HG03432 (cell line): ENCODE measurements at regions not wholly inside any gene's neighbourhood (a gene's known extent, or its start where the extent isn't known, plus 50 kb on each side); places are given as distances from the start of the nearest gene placed in this dataset.

Experiments used
- ATAC-seq: cut with Tn5 transposase; IDR thresholded peaks from one replicate; pipeline ENCODE4 v1.9.1; 2021; ENCODE audit warnings: mild to moderate bottlenecking, moderate library complexity; ENCODE audit not compliant: unreplicated experiment

GRCh38 chr15:88321271-88321670 is 64.7 kb upstream of the NTRK3 start:
- ATAC-seq, result no peak

DNA sequence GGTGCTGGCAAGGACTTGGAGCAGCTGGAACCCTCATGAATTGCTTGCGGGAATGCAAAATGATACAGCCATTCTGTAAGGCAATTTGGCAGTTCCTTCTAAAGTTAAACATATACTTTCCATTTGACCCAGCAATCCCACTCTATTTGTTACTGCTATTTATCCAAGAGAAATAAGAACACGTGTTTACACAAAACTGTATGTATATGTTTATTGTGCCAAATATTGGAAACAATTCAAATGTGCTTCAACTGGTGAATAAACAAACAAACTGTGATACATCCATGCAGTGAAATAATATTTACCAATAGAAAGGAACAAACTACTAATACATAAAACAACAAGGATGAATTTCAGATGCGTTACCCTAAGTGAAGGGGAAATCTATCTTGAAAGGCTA is 60.0 kb upstream of the NTRK3 start:
- ATAC-seq, result no peak

DNA sequence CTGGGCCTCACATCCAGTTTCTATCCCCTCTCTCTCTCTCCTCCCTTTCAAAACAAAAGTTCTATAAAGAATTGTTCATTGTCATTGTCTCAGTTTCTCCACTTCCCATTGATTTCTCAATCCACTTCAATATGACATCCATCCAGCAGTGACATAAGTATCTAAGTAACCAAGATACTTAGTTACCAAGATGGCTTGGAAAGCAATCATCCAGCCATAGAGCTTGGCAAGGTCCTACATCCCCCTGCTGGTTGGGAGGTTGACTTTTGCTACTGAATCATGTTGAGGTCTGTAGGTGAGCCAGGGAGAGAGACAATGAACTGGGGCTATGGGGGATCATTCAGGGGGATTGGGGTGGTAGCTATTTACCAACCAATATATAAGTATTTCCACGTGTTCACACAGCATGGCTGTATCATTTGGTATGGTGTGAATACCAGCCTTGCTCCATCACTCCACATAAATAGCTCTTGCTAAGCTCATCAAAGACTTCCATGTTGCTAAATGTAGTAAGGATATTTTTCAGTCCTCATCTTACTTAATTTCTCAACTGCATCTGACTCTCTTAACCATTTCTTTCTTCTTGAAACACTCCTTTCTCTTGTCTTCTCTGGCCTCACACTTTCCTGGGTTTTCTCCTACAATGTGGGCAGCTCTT is 58.8 kb upstream of the NTRK3 start:
- no peak for ATAC-seq

DNA sequence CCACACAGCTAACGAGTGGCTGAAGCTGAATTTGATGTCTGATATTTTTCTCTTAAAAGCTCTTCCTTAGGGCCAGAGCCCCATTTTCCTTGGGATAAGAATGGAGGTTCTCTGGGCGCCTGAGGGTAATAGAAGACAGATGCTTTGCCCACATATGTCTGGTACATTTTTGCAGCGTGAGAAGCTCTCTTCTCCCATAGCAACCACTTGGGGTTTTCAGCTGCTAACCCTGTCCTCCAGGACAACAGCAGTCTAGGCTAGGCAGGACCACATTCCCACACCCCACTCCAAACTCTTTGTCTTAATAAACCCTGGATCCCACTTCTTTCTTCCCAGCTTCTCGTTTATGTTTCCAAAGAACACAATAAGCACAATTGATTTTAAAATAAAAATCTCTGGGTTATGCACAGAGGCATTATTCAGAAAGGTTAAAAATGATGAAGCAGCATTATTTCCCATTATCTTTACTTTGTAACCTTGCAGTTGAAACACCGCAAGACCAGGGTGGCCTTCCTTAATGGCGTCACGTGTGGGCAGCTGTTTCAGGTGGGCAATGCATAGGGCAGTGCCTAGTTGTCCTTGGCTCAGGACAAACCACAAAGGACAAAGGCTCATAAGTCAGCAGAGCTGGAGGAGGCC is 56.5 kb upstream of the NTRK3 start:
- ATAC-seq, result no peak

DNA sequence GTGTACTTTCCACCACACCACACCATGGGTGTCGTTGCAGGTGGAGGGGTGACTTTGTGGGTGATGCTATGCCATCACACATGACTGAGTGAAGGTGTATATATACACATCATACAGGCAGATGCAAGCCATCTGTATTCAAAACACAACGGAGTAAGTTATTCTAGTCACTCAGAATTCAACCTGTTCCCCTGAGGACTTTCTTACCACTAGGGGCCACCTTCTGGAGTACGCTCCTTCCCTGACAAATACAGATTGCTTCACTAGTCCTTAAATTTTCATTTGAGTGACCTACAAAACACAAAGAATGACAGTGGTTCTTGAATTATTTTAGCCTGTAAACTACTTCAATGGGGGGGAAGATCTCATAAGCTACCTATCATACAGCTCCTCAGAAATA is 52.8 kb upstream of the NTRK3 start:
- ATAC-seq, result no peak

DNA sequence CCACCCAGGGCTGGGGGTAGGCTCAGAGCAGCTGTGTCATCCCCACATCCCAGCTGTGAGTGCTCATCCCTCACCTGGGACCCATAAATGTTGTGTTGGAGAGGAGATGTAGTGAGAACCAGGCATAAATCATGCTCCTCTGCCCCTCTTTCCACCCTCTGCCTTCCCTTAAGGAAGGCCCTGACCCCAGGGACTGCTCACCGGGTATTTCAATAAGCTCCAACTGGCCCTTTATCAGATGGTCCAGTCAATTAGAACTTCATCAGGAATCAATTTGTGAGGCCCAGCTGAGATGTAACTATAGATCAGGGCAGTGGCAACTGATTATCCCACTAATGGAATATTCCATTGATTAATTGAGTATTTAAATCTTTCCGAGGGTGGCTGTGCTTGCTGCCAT is 50.8 kb upstream of the NTRK3 start:
- ATAC-seq, result no peak
